ENCODE measurements at regions not wholly inside any gene's neighbourhood (a gene's known extent, or its start where the extent isn't known, plus 50 kb on each side); places are given as distances from the start of the nearest gene placed in this dataset.

DNA sequence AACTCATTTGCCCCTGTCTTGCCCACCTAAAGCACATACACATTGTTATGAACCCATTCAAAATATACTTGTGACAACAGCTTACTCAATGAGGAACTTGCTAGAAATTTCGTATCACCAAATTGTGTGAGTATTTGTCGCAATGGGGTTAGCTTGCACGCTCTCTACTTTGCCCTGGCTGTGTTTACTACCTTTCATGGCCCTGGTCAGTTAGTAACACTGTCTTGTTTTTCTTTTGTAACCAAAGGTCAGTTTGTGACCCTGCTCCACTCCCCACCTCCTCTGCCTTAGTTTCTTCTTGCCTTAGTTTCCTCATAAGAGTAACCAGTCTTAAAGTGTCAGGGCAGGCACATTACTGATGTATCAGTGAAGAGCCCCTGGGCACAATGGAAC is 205.8 kb upstream of the EEA1 start:
- TF ChIP-seq EP300 (IDR thresholded peaks at IDR 0.05; ENCODE audit: borderline replicate concordance in 1 of 2, low read depth in 2 of 2, low read length in 2 of 2): no peak
- no peak for TF ChIP-seq TBP (IDR thresholded peaks at IDR 0.05; ENCODE audit: low read depth, low read length)
- TF ChIP-seq SP1 (IDR thresholded peaks at IDR 0.05; ENCODE audit: low read depth, low read length): no peak
- no peak for TF ChIP-seq POLR2AphosphoS5 (IDR thresholded peaks at IDR 0.05; ENCODE audit: low read depth, low read length)
- TF ChIP-seq TAF1 (IDR thresholded peaks at IDR 0.05; ENCODE audit: low read depth, low read length): no peak
- TF ChIP-seq CTCF (IDR thresholded peaks at IDR 0.05; ENCODE audit: control extremely low read depth in 1 of 3, insufficient read depth in 1 of 3, low read depth in 1 of 3, low read length in 3 of 3): no peak

Data from H1 (cell line).